ENCODE measurements at regions not wholly inside any gene's neighbourhood (a gene's known extent, or its start where the extent isn't known, plus 50 kb on each side); places are given as distances from the start of the nearest gene placed in this dataset.

DNA sequence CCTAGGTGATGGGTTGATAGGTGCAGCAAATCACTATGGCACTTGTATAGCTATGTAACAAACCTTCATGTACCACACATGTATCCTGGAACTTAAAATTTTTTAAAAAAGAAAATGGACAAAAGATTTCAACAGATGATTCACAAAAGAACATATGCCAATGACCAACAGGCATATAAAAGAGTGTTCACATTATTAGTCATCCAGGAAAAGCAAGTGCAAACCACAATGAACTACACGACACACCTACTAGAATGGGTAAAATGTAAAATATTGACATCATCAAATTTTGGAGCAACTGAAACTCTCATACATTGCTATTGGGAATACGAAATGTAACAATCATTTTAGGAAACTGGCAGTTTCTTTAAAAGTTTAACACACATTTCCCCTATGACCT is 109.9 kb downstream of the YIPF5 start:
- no peak for ATAC-seq (ENCODE audit: low FRiP score)
- 94 to 97% methylated on average over 2 of the region's 2 CpGs for WGBS, 2 donors
- no peaks in the 10 kb centered on the region for H3K4me1 ChIP-seq (ENCODE audit: control insufficient read depth in 1 of 2, insufficient read depth in 2 of 2, low read length in 2 of 2)
- H3K4me3 ChIP-seq (ENCODE audit: low read length in 2 of 2), result no peak overlapping the region
- H3K27ac ChIP-seq (ENCODE audit: low read depth in 1 of 2, low read length in 2 of 2), result no peak overlapping the region
- H3K27me3 ChIP-seq (ENCODE audit: control insufficient read depth in 1 of 2, insufficient read depth in 2 of 2, low read length in 1 of 2), result no peaks in the 10 kb centered on the region
- intact Hi-C loops (cut with DNase I), result no loop called here
- no peaks in the 10 kb centered on the region for H3K36me3 ChIP-seq (ENCODE audit: control insufficient read depth in 1 of 2, insufficient read depth in 2 of 2, low read length in 1 of 2)
- DNase-seq, result no peak
- H3K9me3 ChIP-seq (ENCODE audit: control insufficient read depth, low read length), result no peaks in the 10 kb centered on the region

DNA sequence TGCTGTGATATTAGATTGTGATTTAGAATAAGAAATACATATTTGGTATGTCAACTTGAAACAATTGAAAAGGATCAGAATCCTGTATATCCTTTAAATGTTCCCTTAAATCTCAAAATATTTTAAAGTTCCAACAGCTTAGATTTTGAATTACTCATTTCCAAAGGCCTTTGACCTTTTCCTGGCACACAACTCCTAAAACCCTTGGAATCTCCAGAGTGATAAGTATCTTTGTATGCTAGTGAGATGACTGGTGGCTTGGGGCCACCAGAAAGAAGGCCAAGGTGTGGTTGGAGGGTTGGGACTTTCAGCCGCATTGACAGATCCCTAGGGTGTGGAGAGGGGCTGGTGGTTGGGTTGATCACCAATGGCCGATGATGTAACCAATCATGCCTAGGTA is 104.7 kb downstream of the YIPF5 start:
- 93 to 98% methylated on average over 2 of the region's 2 CpGs for WGBS, 2 donors

DNA sequence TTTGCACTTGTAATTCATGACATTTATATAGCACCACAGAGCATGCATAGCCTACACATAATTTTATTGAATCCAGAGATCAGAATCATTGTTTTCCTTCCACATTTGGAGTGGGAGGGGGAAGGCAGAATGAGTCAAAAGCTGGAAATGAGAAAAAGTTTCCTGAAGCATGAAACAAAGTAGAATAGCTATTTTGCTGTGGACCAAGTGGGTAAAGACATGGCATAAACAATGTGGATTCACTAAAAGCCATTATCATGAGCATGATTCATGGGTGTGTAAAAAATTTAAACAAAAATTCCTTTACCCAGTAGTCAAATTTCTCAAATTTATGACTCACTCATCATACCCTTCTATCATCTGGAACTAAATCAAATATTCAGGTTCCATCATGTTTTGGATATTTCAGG is 97.9 kb downstream of the YIPF5 start:
- H3K27me3 ChIP-seq (ENCODE audit: control insufficient read depth in 1 of 2, insufficient read depth in 2 of 2, low read length in 1 of 2), result no peaks in the 10 kb centered on the region
- no peak overlapping the region for H3K4me3 ChIP-seq (ENCODE audit: low read length in 2 of 2)
- H3K36me3 ChIP-seq (ENCODE audit: control insufficient read depth in 1 of 2, insufficient read depth in 2 of 2, low read length in 1 of 2), result no peaks in the 10 kb centered on the region
- ATAC-seq (ENCODE audit: low FRiP score) (no peak), DNase-seq (no peak)
- no peak overlapping the region for H3K27ac ChIP-seq (ENCODE audit: low read depth in 1 of 2, low read length in 2 of 2)
- no peaks in the 10 kb centered on the region for H3K4me1 ChIP-seq (ENCODE audit: control insufficient read depth in 1 of 2, insufficient read depth in 2 of 2, low read length in 2 of 2)
- intact Hi-C loops (cut with DNase I), result no loop called here
- H3K9me3 ChIP-seq (ENCODE audit: control insufficient read depth, low read length), result no peaks in the 10 kb centered on the region

More for the DNA sequence above, 104.7 kb downstream of the YIPF5 start:
- H3K36me3 ChIP-seq (ENCODE audit: control insufficient read depth in 1 of 2, insufficient read depth in 2 of 2, low read length in 1 of 2), result no peaks in the 10 kb centered on the region
- no peak overlapping the region for H3K4me3 ChIP-seq (ENCODE audit: low read length in 2 of 2)
- H3K9me3 ChIP-seq (ENCODE audit: control insufficient read depth, low read length), result no peaks in the 10 kb centered on the region
- ATAC-seq (ENCODE audit: low FRiP score), result no peak
- no peaks in the 10 kb centered on the region for H3K27me3 ChIP-seq (ENCODE audit: control insufficient read depth in 1 of 2, insufficient read depth in 2 of 2, low read length in 1 of 2)
- intact Hi-C loops (cut with DNase I), result no loop called here
- DNase-seq, result no peak
- no peaks in the 10 kb centered on the region for H3K4me1 ChIP-seq (ENCODE audit: control insufficient read depth in 1 of 2, insufficient read depth in 2 of 2, low read length in 2 of 2)
- no peak overlapping the region for H3K27ac ChIP-seq (ENCODE audit: low read depth in 1 of 2, low read length in 2 of 2)

DNA sequence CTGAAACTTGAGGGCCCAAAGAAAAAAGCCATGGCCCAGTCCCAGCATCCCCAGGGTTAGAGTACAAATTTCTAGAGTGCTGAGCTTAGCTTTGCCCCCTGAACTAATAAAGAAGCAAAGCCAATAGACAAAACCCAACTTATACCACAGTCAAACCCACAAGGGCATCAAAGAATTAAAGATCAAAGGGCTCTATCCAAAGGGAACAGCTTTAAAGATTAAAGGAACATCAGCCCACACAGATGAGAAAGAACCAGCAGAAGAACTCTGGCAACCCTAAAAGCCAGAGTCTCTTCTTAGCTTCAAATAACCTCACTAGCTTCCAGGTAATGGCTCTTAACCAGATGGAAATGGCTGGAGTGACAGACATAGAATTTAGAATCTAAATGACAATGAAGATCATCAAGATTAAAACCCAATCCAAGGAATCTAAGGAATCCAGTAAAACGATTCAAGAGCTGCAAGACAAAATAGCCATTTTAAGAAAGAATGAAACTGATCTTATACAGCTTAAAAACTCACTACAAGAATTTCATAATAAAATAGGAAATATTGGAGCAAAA is 93.9 kb downstream of the YIPF5 start:
- ATAC-seq (ENCODE audit: low FRiP score), result no peak

DNA sequence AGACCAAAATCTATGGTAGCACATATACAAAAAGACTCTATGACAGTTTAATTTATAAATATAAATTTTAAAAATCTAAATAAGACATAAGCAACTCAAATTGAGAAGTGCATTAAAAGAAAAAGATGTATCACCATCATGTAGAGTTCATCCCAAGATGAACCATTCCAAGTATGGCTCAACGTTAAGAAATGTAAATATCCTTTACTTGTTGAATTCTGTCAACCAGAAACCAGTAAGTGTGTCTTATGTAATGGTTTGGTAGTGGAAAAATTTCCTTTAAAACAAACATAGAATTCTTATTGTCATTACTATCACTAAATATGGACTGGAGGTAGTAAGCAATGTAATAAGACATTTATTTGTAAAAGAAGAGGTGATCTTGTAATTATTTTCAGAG is 87.3 kb downstream of the YIPF5 start:
- DNase-seq (no peak), ATAC-seq (ENCODE audit: low FRiP score) (no peak)
- Histone ChIP-seq H3K4me3 (ENCODE audit: low read length in 2 of 2) (no peak overlapping the region), H3K27ac (ENCODE audit: low read depth in 1 of 2, low read length in 2 of 2) (no peak overlapping the region), H3K9me3 (ENCODE audit: control insufficient read depth, low read length) (no peaks in the 10 kb centered on the region), H3K27me3 (ENCODE audit: control insufficient read depth in 1 of 2, insufficient read depth in 2 of 2, low read length in 1 of 2) (no peaks in the 10 kb centered on the region), H3K4me1 (ENCODE audit: control insufficient read depth in 1 of 2, insufficient read depth in 2 of 2, low read length in 2 of 2) (no peaks in the 10 kb centered on the region), H3K36me3 (ENCODE audit: control insufficient read depth in 1 of 2, insufficient read depth in 2 of 2, low read length in 1 of 2) (no peaks in the 10 kb centered on the region)
- WGBS, 2 donors, result 83 to 85% methylated on average over 1 of the region's 1 CpG
- intact Hi-C loops (cut with DNase I), result no loop called here

More for the DNA sequence above, 93.9 kb downstream of the YIPF5 start:
- no peak overlapping the region for H3K4me3 ChIP-seq (ENCODE audit: low read length in 2 of 2)
- H3K36me3 ChIP-seq (ENCODE audit: control insufficient read depth in 1 of 2, insufficient read depth in 2 of 2, low read length in 1 of 2), result no peaks in the 10 kb centered on the region
- intact Hi-C loops (cut with DNase I), result no loop called here
- no peak for DNase-seq
- no peaks in the 10 kb centered on the region for H3K4me1 ChIP-seq (ENCODE audit: control insufficient read depth in 1 of 2, insufficient read depth in 2 of 2, low read length in 2 of 2)
- no peak overlapping the region for H3K27ac ChIP-seq (ENCODE audit: low read depth in 1 of 2, low read length in 2 of 2)
- no peaks in the 10 kb centered on the region for H3K27me3 ChIP-seq (ENCODE audit: control insufficient read depth in 1 of 2, insufficient read depth in 2 of 2, low read length in 1 of 2)
- H3K9me3 ChIP-seq (ENCODE audit: control insufficient read depth, low read length), result no peaks in the 10 kb centered on the region
- 21 to 34% methylated on average over 1 of the region's 1 CpG for WGBS, 2 donors

DNA sequence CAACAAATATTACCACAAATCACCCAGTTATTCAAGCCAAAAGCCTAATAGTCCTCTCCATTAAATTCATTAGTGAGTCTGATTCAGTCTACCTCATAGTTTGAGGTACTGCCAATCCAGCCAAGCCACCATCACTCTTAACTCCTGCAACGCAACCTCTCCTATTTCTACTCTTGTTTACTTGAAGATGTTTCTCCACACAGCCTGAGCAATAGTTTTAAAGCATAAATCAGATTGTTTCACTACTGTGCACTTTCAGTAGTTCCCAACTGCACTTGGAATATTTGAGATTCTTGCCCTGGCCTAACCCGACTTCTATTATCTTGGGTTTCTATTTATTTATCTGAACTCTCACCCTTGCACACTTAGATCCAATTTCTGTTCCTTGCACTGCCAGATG is 85.5 kb downstream of the YIPF5 start:
- H3K36me3 ChIP-seq (ENCODE audit: control insufficient read depth in 1 of 2, insufficient read depth in 2 of 2, low read length in 1 of 2), result no peaks in the 10 kb centered on the region
- no peak for DNase-seq
- no peaks in the 10 kb centered on the region for H3K4me1 ChIP-seq (ENCODE audit: control insufficient read depth in 1 of 2, insufficient read depth in 2 of 2, low read length in 2 of 2)
- H3K9me3 ChIP-seq (ENCODE audit: control insufficient read depth, low read length), result no peaks in the 10 kb centered on the region
- H3K27ac ChIP-seq (ENCODE audit: low read depth in 1 of 2, low read length in 2 of 2), result no peak overlapping the region
- ATAC-seq (ENCODE audit: low FRiP score), result no peak
- no peaks in the 10 kb centered on the region for H3K27me3 ChIP-seq (ENCODE audit: control insufficient read depth in 1 of 2, insufficient read depth in 2 of 2, low read length in 1 of 2)
- 62 to 65% methylated on average over 2 of the region's 2 CpGs for WGBS, 2 donors
- H3K4me3 ChIP-seq (ENCODE audit: low read length in 2 of 2), result no peak overlapping the region
- intact Hi-C loops (cut with DNase I), result no loop called here

DNA sequence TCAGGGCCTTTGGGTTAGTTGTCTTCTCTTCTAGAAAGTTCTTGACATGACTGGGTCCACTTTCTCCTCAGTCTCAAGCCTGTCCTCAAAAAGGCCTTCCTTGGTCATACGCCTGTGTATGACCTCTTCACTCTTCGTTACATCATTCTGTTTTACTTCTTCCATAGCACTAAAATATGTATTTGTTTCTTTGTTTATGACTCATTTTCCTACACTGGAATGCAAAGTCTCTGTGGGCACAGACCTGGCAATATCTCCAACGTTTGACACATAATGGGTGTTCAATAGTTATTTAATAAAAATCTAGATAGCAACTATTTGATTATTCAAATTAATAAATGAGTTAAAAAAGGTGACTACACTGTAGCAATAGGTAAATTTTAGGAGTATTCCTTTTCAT is 85.1 kb downstream of the YIPF5 start:
- intact Hi-C loops (cut with DNase I), result no loop called here
- no peaks in the 10 kb centered on the region for H3K27me3 ChIP-seq (ENCODE audit: control insufficient read depth in 1 of 2, insufficient read depth in 2 of 2, low read length in 1 of 2)
- 89 to 91% methylated on average over 3 of the region's 3 CpGs for WGBS, 2 donors

DNA sequence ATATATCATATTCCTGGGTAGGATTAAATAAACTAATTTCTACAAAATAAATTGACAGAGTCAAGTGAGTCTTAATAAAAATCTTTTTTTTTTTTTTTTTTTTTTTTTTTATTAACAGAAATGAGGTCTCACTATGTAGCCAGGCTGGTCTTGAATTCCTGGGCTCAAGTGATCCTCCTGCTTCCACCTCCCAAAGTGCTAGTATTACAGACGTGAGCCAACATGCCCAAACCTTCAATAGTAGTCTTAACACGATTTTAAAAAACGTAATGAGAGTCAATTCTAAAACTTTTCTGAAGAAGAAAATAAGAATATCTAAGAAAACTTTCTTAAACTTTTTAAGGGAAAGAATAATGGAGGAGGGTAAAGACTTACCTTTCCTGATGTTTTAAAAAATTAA is 84.2 kb downstream of the YIPF5 start:
- ATAC-seq (ENCODE audit: low FRiP score) (no peak), DNase-seq (no peak)
- Histone ChIP-seq H3K4me1 (ENCODE audit: control insufficient read depth in 1 of 2, insufficient read depth in 2 of 2, low read length in 2 of 2) (no peaks in the 10 kb centered on the region), H3K9me3 (ENCODE audit: control insufficient read depth, low read length) (no peaks in the 10 kb centered on the region), H3K27ac (ENCODE audit: low read depth in 1 of 2, low read length in 2 of 2) (no peak overlapping the region), H3K4me3 (ENCODE audit: low read length in 2 of 2) (no peak overlapping the region), H3K27me3 (ENCODE audit: control insufficient read depth in 1 of 2, insufficient read depth in 2 of 2, low read length in 1 of 2) (no peaks in the 10 kb centered on the region), H3K36me3 (ENCODE audit: control insufficient read depth in 1 of 2, insufficient read depth in 2 of 2, low read length in 1 of 2) (no peaks in the 10 kb centered on the region)
- WGBS, 2 donors, result 89 to 93% methylated on average over 3 of the region's 3 CpGs
- intact Hi-C loops (cut with DNase I), result no loop called here

More for the DNA sequence above, 85.1 kb downstream of the YIPF5 start:
- Histone ChIP-seq H3K36me3 (ENCODE audit: control insufficient read depth in 1 of 2, insufficient read depth in 2 of 2, low read length in 1 of 2) (no peaks in the 10 kb centered on the region), H3K4me1 (ENCODE audit: control insufficient read depth in 1 of 2, insufficient read depth in 2 of 2, low read length in 2 of 2) (no peaks in the 10 kb centered on the region), H3K27ac (ENCODE audit: low read depth in 1 of 2, low read length in 2 of 2) (no peak overlapping the region), H3K9me3 (ENCODE audit: control insufficient read depth, low read length) (no peaks in the 10 kb centered on the region), H3K4me3 (ENCODE audit: low read length in 2 of 2) (no peak overlapping the region)
- ATAC-seq (ENCODE audit: low FRiP score) (no peak), DNase-seq (no peak)

DNA sequence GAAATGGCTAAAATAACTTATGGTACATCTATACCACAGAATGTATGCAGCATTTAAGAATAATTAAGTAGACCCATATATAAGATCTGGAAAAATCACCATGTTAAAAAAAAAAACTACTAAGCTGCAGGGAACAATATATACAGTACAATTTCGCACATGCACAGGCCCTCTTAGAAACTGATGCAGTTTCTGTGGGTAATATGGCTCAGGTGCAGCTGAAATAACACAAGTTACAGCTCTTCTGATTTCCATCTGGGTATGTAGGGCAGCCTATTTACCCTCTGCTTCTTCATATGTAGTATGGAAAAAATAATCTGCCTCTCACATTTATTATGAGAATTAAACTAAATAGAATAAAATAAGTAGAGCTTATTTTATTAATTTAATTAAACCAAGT is 82.9 kb downstream of the YIPF5 start:
- Histone ChIP-seq H3K9me3 (ENCODE audit: control insufficient read depth, low read length) (no peaks in the 10 kb centered on the region), H3K4me1 (ENCODE audit: control insufficient read depth in 1 of 2, insufficient read depth in 2 of 2, low read length in 2 of 2) (no peaks in the 10 kb centered on the region), H3K27me3 (ENCODE audit: control insufficient read depth in 1 of 2, insufficient read depth in 2 of 2, low read length in 1 of 2) (no peaks in the 10 kb centered on the region), H3K27ac (ENCODE audit: low read depth in 1 of 2, low read length in 2 of 2) (no peak overlapping the region), H3K36me3 (ENCODE audit: control insufficient read depth in 1 of 2, insufficient read depth in 2 of 2, low read length in 1 of 2) (no peaks in the 10 kb centered on the region), H3K4me3 (ENCODE audit: low read length in 2 of 2) (no peak overlapping the region)
- DNase-seq, result no peak
- 96 to 98% methylated on average over 1 of the region's 1 CpG for WGBS, 2 donors
- ATAC-seq (ENCODE audit: low FRiP score), result no peak
- intact Hi-C loops (cut with DNase I), result no loop called here
